HepG2 (cell line): ENCODE measurements at regions not wholly inside any gene's neighbourhood (a gene's known extent, or its start where the extent isn't known, plus 50 kb on each side); places are given as distances from the start of the nearest gene placed in this dataset.

ENCODE experiments used
- ESRRA ChIP-seq: sonication (generic); formaldehyde crosslinking; IDR thresholded peaks from 2 replicates; pipeline ENCODE4 v1.5.1; 2020; ENCODE audit warnings: mild to moderate bottlenecking, low read depth, missing genetic modification reagents
- SMC3 ChIP-seq: IDR thresholded peaks from 2 replicates; pipeline ENCODE4 v1.6.1; 2011; ENCODE audit warnings: low read length, improper control_type of control experiment

DNA sequence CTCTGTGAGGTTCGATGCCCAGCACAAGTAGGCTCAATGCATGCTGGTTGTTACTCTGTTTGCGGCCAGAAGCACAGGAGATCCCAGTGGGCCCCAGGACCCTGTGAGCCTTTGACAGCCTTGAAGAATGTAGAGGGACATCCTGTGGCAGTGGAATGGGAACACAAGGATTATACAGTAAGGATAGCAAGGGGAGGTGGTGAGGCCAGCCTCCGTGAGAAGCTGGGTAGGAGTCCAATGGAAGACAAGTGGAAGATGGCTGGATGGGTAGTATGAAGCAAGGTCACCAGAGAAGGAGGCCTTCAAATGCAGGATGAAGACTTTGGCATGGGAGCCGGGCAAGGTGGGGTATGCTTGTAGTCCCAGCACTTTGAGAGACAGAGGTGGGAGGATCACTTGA is 622.9 kb upstream of the CDH4 start:
- TF ChIP-seq ESRRA (CRISPR knock-in tag) (no peak), SMC3 (no peak)
